ENCODE measurements at regions not wholly inside any gene's neighbourhood (a gene's known extent, or its start where the extent isn't known, plus 50 kb on each side); places are given as distances from the start of the nearest gene placed in this dataset.
A peak's percentile ranks its signal among the peaks of the same experiment; 100 is the strongest.
"Not testable (repeated sequence)": the region's sequence is repeated elsewhere in the genome, so short reads cannot be mapped to it uniquely, and the experiment has no call there.

GRCh38 chrX:40933132-40933705, 152.0 kb upstream of the USP9X start:
- no peaks in the 10 kb centered on the region for H3K27me3 Mint-ChIP-seq
- CTCF ChIA-PET, result interaction anchor here (0.6 kb wide), 1 partner anchor 152 kb away, joined by 3 read pairs; the partner anchor contains the start of gene USP9X
- H3K4me3 Mint-ChIP-seq, result peak overlapping the region; percentile 64
- H3K36me3 Mint-ChIP-seq, result peaks cover 3% of the 10 kb centered on the region
- peaks cover 27% of the 10 kb centered on the region for H3K4me1 Mint-ChIP-seq
- peaks cover 4% of the 10 kb centered on the region for H3K9me3 Mint-ChIP-seq
- peak overlapping the region; percentile 94 for H3K27ac Mint-ChIP-seq
- DNase-seq, result peak; percentile 27

GRCh38 chrX:40933706-40934425, 151.4 kb upstream of the USP9X start:
- Mint-ChIP-seq H3K36me3 (peaks cover 3% of the 10 kb centered on the region), H3K4me3 (peak overlapping the region; percentile 64), H3K27me3 (no peaks in the 10 kb centered on the region), H3K4me1 (peaks cover 27% of the 10 kb centered on the region), H3K9me3 (peaks cover 2% of the 10 kb centered on the region), H3K27ac (peak overlapping the region; percentile 94)
- no peak for DNase-seq
- CTCF ChIA-PET, result no interaction called here

GRCh38 chrX:40936827-40937226, 148.4 kb upstream of the USP9X start:
- CTCF ChIA-PET, result no interaction called here
- Mint-ChIP-seq H3K36me3 (peaks cover 3% of the 10 kb centered on the region), H3K4me3 (no peak overlapping the region), H3K9me3 (no peaks in the 10 kb centered on the region), H3K4me1 (peaks cover 24% of the 10 kb centered on the region), H3K27ac (no peak overlapping the region), H3K27me3 (no peaks in the 10 kb centered on the region)
- DNase-seq, result no peak

- DNase-seq, result no peak
- peaks cover 9% of the 10 kb centered on the region for H3K4me1 Mint-ChIP-seq
- CTCF ChIA-PET, result no interaction called here
Measured at GRCh38 chrX:40938423-40938822, 146.8 kb upstream of the USP9X start.

GRCh38 chrX:40943093-40943641, 142.1 kb upstream of the USP9X start:
- no peak for DNase-seq
- no peak overlapping the region for H3K27ac Mint-ChIP-seq
- H3K27me3 Mint-ChIP-seq, result no peaks in the 10 kb centered on the region
- no peaks in the 10 kb centered on the region for H3K4me1 Mint-ChIP-seq
- CTCF ChIA-PET, result no interaction called here
- H3K9me3 Mint-ChIP-seq, result no peaks in the 10 kb centered on the region
- H3K36me3 Mint-ChIP-seq, result no peaks in the 10 kb centered on the region
- no peak overlapping the region for H3K4me3 Mint-ChIP-seq

More at GRCh38 chrX:40938423-40938822, 146.8 kb upstream of the USP9X start:
- H3K27me3 Mint-ChIP-seq, result no peaks in the 10 kb centered on the region
- H3K9me3 Mint-ChIP-seq, result no peaks in the 10 kb centered on the region
- H3K36me3 Mint-ChIP-seq, result no peaks in the 10 kb centered on the region
- H3K4me3 Mint-ChIP-seq, result no peak overlapping the region
- no peak overlapping the region for H3K27ac Mint-ChIP-seq

- Mint-ChIP-seq H3K9me3 (no peaks in the 10 kb centered on the region), H3K4me1 (no peaks in the 10 kb centered on the region), H3K27ac (no peak overlapping the region), H3K27me3 (no peaks in the 10 kb centered on the region), H3K36me3 (no peaks in the 10 kb centered on the region), H3K4me3 (no peak overlapping the region)
- DNase-seq, result no peak
- CTCF ChIA-PET, result no interaction called here
Measured at GRCh38 chrX:40945361-40945713, 139.9 kb upstream of the USP9X start.

- no peak for DNase-seq
- Mint-ChIP-seq H3K27me3 (no peaks in the 10 kb centered on the region), H3K4me3 (no peak overlapping the region), H3K4me1 (peaks cover 6% of the 10 kb centered on the region), H3K36me3 (no peaks in the 10 kb centered on the region), H3K9me3 (no peaks in the 10 kb centered on the region), H3K27ac (no peak overlapping the region)
- CTCF ChIA-PET, result no interaction called here
Measured at GRCh38 chrX:40947276-40947675, 138.0 kb upstream of the USP9X start.

GRCh38 chrX:40949071-40949470, 136.2 kb upstream of the USP9X start:
- Mint-ChIP-seq H3K4me1 (peaks cover 17% of the 10 kb centered on the region), H3K27ac (no peak overlapping the region), H3K27me3 (no peaks in the 10 kb centered on the region)

GRCh38 chrX:40950546-40950945, 134.7 kb upstream of the USP9X start:
- H3K27me3 Mint-ChIP-seq, result no peaks in the 10 kb centered on the region

More at GRCh38 chrX:40949071-40949470, 136.2 kb upstream of the USP9X start:
- Mint-ChIP-seq H3K36me3 (no peaks in the 10 kb centered on the region), H3K9me3 (no peaks in the 10 kb centered on the region), H3K4me3 (no peak overlapping the region)
- CTCF ChIA-PET, result no interaction called here
- no peak for DNase-seq

GRCh38 chrX:40951407-40951806, 133.8 kb upstream of the USP9X start:
- H3K9me3 Mint-ChIP-seq, H3K4me3 Mint-ChIP-seq, CTCF ChIA-PET, H3K27ac Mint-ChIP-seq, DNase-seq, H3K27me3 Mint-ChIP-seq, H3K36me3 Mint-ChIP-seq: not testable (repeated sequence)
- peaks cover 17% of the 10 kb centered on the region for H3K4me1 Mint-ChIP-seq

More at GRCh38 chrX:40950546-40950945, 134.7 kb upstream of the USP9X start:
- H3K36me3 Mint-ChIP-seq, result no peaks in the 10 kb centered on the region
- H3K4me1 Mint-ChIP-seq, result peaks cover 17% of the 10 kb centered on the region
- CTCF ChIA-PET, result no interaction called here
- H3K9me3 Mint-ChIP-seq, result no peaks in the 10 kb centered on the region
- H3K27ac Mint-ChIP-seq, result no peak overlapping the region
- DNase-seq, result no peak
- no peak overlapping the region for H3K4me3 Mint-ChIP-seq

- CTCF ChIA-PET, result interaction anchor here (1.2 kb wide), 1 partner anchor 75 kb away, joined by 3 read pairs; no protein-coding TSS in a partner anchor
- Mint-ChIP-seq H3K36me3 (no peaks in the 10 kb centered on the region), H3K4me3 (peak overlapping the region; percentile 56), H3K4me1 (peaks cover 17% of the 10 kb centered on the region), H3K9me3 (no peaks in the 10 kb centered on the region), H3K27me3 (no peaks in the 10 kb centered on the region), H3K27ac (peak overlapping the region; percentile 79)
- peak; percentile 23 for DNase-seq
Measured at GRCh38 chrX:40952855-40953254, 132.4 kb upstream of the USP9X start.

- H3K27ac Mint-ChIP-seq, result peak overlapping the region; percentile 79
- no peak for DNase-seq
- H3K4me1 Mint-ChIP-seq, result peaks cover 17% of the 10 kb centered on the region
- CTCF ChIA-PET, result no interaction called here
- no peak overlapping the region for H3K4me3 Mint-ChIP-seq
- H3K9me3 Mint-ChIP-seq, result no peaks in the 10 kb centered on the region
- H3K27me3 Mint-ChIP-seq, result no peaks in the 10 kb centered on the region
- H3K36me3 Mint-ChIP-seq, result no peaks in the 10 kb centered on the region
Measured at GRCh38 chrX:40953369-40953768, 131.9 kb upstream of the USP9X start.

GRCh38 chrX:40960041-40960440, 125.2 kb upstream of the USP9X start:
- H3K4me3 Mint-ChIP-seq, result no peak overlapping the region
- no peak overlapping the region for H3K27ac Mint-ChIP-seq
- DNase-seq, result no peak
- H3K36me3 Mint-ChIP-seq, result no peaks in the 10 kb centered on the region
- no peaks in the 10 kb centered on the region for H3K9me3 Mint-ChIP-seq
- CTCF ChIA-PET, result no interaction called here
- no peaks in the 10 kb centered on the region for H3K4me1 Mint-ChIP-seq
- H3K27me3 Mint-ChIP-seq, result no peaks in the 10 kb centered on the region

GRCh38 chrX:40962793-40963407, 122.3 kb upstream of the USP9X start:
- Mint-ChIP-seq H3K27ac (no peak overlapping the region), H3K27me3 (no peaks in the 10 kb centered on the region), H3K36me3 (no peaks in the 10 kb centered on the region), H3K4me3 (no peak overlapping the region), H3K9me3 (no peaks in the 10 kb centered on the region), H3K4me1 (no peaks in the 10 kb centered on the region)
- no peak for DNase-seq
- CTCF ChIA-PET, result no interaction called here

GRCh38 chrX:40964008-40964407, 121.2 kb upstream of the USP9X start:
- Mint-ChIP-seq H3K27ac (no peak overlapping the region), H3K4me3 (no peak overlapping the region), H3K36me3 (no peaks in the 10 kb centered on the region), H3K9me3 (no peaks in the 10 kb centered on the region), H3K4me1 (no peaks in the 10 kb centered on the region), H3K27me3 (no peaks in the 10 kb centered on the region)
- CTCF ChIA-PET, result interaction anchor here (0.8 kb wide), 1 partner anchor 255 kb away, joined by 3 read pairs; no protein-coding TSS in a partner anchor
- DNase-seq, result no peak

Data from activated naive CD4-positive, alpha-beta T cell treated with anti-CD3 and anti-CD28 coated beads, Interleukin-2, amount 10 ng/mL, durations not matched to agents 7 days and 5 days (primary cell).